Caco-2 (cell line): ENCODE measurements at regions not wholly inside any gene's neighbourhood (a gene's known extent, or its start where the extent isn't known, plus 50 kb on each side); places are given as distances from the start of the nearest gene placed in this dataset.

Experiments
- BruUV-seq: library from RNA; stranded (reverse); fragments of 400-500 nt; replicated peaks from 2 replicates; lab custom pipeline; 2021; lab: Mats Ljungman, UMichigan
- CTCF ChIA-PET: fragments of 300-600 bp; sonication (Branson Sonifier 250); formaldehyde crosslinking; loops from one replicate; lab custom pipeline; 2022; ENCODE audit warnings: antibody characterized with exemption; lab: Charles Lee
- POLR2A ChIA-PET: fragments of 300-600 bp; sonication (Branson Sonifier 250); formaldehyde crosslinking; loops from one replicate; lab custom pipeline; 2022; ENCODE audit warnings: antibody characterized with exemption; lab: Charles Lee
- DNase-seq, 2 experiments: peaks; one replicate each; pipeline versions ENCODE4 v3.0.0 to v3.0.0-alpha.2; 2020 to 2022
- H3K27me3 ChIP-seq: replicated peaks from 2 replicates; pipeline ENCODE4 v1.6.0; 2011; ENCODE audit warnings: low read length; ENCODE audit not compliant: control insufficient read depth, insufficient read depth
- H3K36me3 ChIP-seq: 2 replicates; pipeline ENCODE4 v1.5.1; 2011; ENCODE audit warnings: low read length; ENCODE audit not compliant: control insufficient read depth, insufficient read depth
- H3K4me1 ChIP-seq: fragments of 250-450 bp; sonication (Bioruptor Pico); 2 replicates; pipeline ENCODE4 v1.5.1; 2020; ENCODE audit warnings: mild to moderate bottlenecking
- H3K4me3 ChIP-seq: 2 replicates; pipeline ENCODE4 v1.5.1; 2011; ENCODE audit warnings: low read depth, mild to moderate bottlenecking, control low read depth, low read length
- H3K9me3 ChIP-seq: fragments of 250-450 bp; sonication (Bioruptor Pico); 2 replicates; pipeline ENCODE4 v1.5.1; 2020; ENCODE audit warnings: mild to moderate bottlenecking, moderate library complexity
- H3K27ac Mint-ChIP-seq: one replicate; pipeline ENCODE4 v1.8.0; 2022; ENCODE audit warnings: mixed read lengths; ENCODE audit not compliant: unreplicated experiment
- H3K27me3 Mint-ChIP-seq: one replicate; pipeline ENCODE4 v1.8.0; 2022; ENCODE audit warnings: mixed read lengths; ENCODE audit not compliant: insufficient read depth, unreplicated experiment
- H3K36me3 Mint-ChIP-seq: one replicate; pipeline ENCODE4 v1.8.0; 2022; ENCODE audit warnings: mild to moderate bottlenecking, mixed read lengths; ENCODE audit not compliant: insufficient read depth, unreplicated experiment
- H3K4me1 Mint-ChIP-seq: one replicate; pipeline ENCODE4 v1.8.0; 2022; ENCODE audit warnings: low read depth, mixed read lengths; ENCODE audit not compliant: unreplicated experiment
- H3K4me3 Mint-ChIP-seq: one replicate; pipeline ENCODE4 v1.8.0; 2022; ENCODE audit warnings: mild to moderate bottlenecking, moderate library complexity, mixed read lengths; ENCODE audit not compliant: unreplicated experiment
- H3K9me3 Mint-ChIP-seq: one replicate; pipeline ENCODE4 v1.8.0; 2022; ENCODE audit warnings: mixed read lengths; ENCODE audit not compliant: unreplicated experiment
- intact Hi-C: fragments of 100-400 bp; cut with micrococcal nuclease; formaldehyde crosslinking; loops from one replicate; pipeline ENCODE4 v1.10.0; 2022; ENCODE audit not compliant: unreplicated experiment
- TF ChIP-seq, protein P1 (sequence below), 2 experiments: fragments of 200-600 bp in 1 of 2; IDR thresholded peaks; 1 replicate in 1 of 2; 2 replicates in 1 of 2; pipeline versions ENCODE4 v1.5.1 to v1.8.0; 2011 to 2022; ENCODE audit warnings: antibody characterized with exemption in 1 of 2, control low read depth in 1 of 2, inconsistent platforms in 1 of 2, low read depth in 1 of 2, low read length in 1 of 2, mild to moderate bottlenecking in 1 of 2, moderate library complexity in 1 of 2; ENCODE audit not compliant: insufficient read depth in 1 of 2, severe bottlenecking in 1 of 2, unreplicated experiment in 1 of 2

DNA sequence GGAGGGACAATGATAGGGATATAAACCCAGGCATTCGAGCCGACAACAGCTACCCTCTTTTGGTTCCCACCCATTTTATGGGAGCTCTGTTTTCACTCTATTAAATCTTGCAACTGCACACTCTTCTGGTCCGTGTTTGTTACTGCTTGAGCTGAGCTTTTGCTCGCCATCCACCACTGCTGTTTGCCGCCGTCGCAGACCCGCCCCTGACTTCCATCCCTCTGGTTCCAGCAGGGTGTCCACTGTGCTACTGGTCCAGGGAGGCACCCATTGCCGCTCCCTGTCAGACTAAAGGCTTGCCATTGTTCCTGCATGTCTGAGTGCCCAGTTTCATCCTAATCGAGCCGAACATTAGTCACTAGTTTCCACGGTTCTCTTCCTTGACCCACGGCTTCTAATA is 1170.5 kb upstream of the PABPC4L start:
- TF ChIP-seq, protein P1, sequence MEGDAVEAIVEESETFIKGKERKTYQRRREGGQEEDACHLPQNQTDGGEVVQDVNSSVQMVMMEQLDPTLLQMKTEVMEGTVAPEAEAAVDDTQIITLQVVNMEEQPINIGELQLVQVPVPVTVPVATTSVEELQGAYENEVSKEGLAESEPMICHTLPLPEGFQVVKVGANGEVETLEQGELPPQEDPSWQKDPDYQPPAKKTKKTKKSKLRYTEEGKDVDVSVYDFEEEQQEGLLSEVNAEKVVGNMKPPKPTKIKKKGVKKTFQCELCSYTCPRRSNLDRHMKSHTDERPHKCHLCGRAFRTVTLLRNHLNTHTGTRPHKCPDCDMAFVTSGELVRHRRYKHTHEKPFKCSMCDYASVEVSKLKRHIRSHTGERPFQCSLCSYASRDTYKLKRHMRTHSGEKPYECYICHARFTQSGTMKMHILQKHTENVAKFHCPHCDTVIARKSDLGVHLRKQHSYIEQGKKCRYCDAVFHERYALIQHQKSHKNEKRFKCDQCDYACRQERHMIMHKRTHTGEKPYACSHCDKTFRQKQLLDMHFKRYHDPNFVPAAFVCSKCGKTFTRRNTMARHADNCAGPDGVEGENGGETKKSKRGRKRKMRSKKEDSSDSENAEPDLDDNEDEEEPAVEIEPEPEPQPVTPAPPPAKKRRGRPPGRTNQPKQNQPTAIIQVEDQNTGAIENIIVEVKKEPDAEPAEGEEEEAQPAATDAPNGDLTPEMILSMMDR (IDR thresholded peaks at IDR 0.05; ENCODE audit: insufficient read depth in 1 of 2, low read depth in 1 of 2, low read length in 1 of 2, severe bottlenecking in 1 of 2, unreplicated experiment in 1 of 2), result no peak
- Mint-ChIP-seq H3K4me1 (no peaks in the 10 kb centered on the region), H3K9me3 (no peaks in the 10 kb centered on the region), H3K4me3 (no peak overlapping the region), H3K27me3 (no peaks in the 10 kb centered on the region), H3K27ac (no peak overlapping the region), H3K36me3 (no peaks in the 10 kb centered on the region)
- DNase-seq, result no peak
- POLR2A ChIA-PET, result no interaction called here
- no peaks in the 10 kb centered on the region for H3K9me3 ChIP-seq
- no peaks in the 10 kb centered on the region for H3K27me3 ChIP-seq
- no peaks in the 10 kb centered on the region for H3K36me3 ChIP-seq
- intact Hi-C loops, result no loop called here
- CTCF ChIA-PET, result no interaction called here
- no peak overlapping the region for H3K4me3 ChIP-seq
- H3K4me1 ChIP-seq, result no peaks in the 10 kb centered on the region
- BruUV-seq, result no TSS peak

DNA sequence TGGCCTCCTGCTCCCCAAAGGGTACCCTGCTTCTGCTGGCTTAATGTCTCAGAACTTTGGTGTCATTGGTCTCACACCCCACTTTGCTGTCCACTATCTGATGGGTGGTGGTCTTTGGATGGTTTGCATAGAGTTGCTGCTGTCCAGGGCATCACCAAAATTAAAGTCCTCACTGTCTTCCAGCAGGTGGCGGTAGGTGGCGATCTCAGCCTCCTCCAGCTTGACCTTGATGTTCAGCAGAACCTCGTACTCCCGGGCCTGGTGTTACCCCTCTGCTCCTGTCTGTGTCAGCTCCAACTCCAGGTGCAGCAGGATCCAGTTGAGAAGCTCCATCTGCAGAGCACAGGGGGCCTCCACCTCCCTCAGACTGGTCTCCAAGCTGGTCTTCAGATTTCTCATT is 1169.5 kb upstream of the PABPC4L start:
- no peaks in the 10 kb centered on the region for H3K36me3 Mint-ChIP-seq
- H3K27ac Mint-ChIP-seq, result no peak overlapping the region
- Histone ChIP-seq H3K4me1 (no peaks in the 10 kb centered on the region), H3K36me3 (no peaks in the 10 kb centered on the region), H3K27me3 (no peaks in the 10 kb centered on the region), H3K9me3 (no peaks in the 10 kb centered on the region), H3K4me3 (no peak overlapping the region)
- no peak overlapping the region for H3K4me3 Mint-ChIP-seq
- CTCF ChIA-PET, result no interaction called here
- H3K27me3 Mint-ChIP-seq, result no peaks in the 10 kb centered on the region
- TF ChIP-seq, protein P1 (IDR thresholded peaks at IDR 0.05; ENCODE audit: insufficient read depth in 1 of 2, low read depth in 1 of 2, low read length in 1 of 2, severe bottlenecking in 1 of 2, unreplicated experiment in 1 of 2), result peak in 1 of 2 experiments; percentile 15
- POLR2A ChIA-PET, result no interaction called here
- no TSS peak for BruUV-seq
- intact Hi-C loops, result no loop called here
- no peaks in the 10 kb centered on the region for H3K4me1 Mint-ChIP-seq
- H3K9me3 Mint-ChIP-seq, result no peaks in the 10 kb centered on the region
- peak; percentile 19 to 32 for DNase-seq

DNA sequence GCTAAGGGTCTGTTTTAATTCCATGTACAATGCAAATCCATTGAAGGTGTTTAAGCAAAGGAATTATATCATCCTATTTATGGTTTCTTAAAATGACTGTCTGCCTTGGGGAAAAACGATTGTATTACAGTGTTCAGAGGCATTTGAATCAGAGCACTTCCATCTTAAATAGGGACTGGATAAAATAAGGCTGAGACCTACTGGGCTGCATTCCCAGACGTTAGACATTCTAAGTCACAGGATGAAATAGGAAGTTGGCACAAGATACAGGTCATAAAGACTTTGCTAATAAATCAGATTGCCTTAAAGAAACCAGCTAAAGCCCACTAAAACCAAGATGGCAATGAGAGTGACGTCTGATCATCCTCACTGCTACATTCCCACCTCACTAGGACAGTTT is 1167.2 kb upstream of the PABPC4L start:
- intact Hi-C loops, result no loop called here
- H3K4me3 ChIP-seq, result no peak overlapping the region
- H3K9me3 Mint-ChIP-seq, result no peaks in the 10 kb centered on the region
- H3K9me3 ChIP-seq, result no peaks in the 10 kb centered on the region
- no peak overlapping the region for H3K27ac Mint-ChIP-seq
- no peaks in the 10 kb centered on the region for H3K36me3 Mint-ChIP-seq
- TF ChIP-seq, protein P1 (IDR thresholded peaks at IDR 0.05; ENCODE audit: insufficient read depth in 1 of 2, low read depth in 1 of 2, low read length in 1 of 2, severe bottlenecking in 1 of 2, unreplicated experiment in 1 of 2), result no peak
- H3K27me3 Mint-ChIP-seq, result no peaks in the 10 kb centered on the region
- no peaks in the 10 kb centered on the region for H3K4me1 Mint-ChIP-seq
- BruUV-seq, result no TSS peak
- no peaks in the 10 kb centered on the region for H3K36me3 ChIP-seq
- H3K4me1 ChIP-seq, result no peaks in the 10 kb centered on the region
- no peak overlapping the region for H3K4me3 Mint-ChIP-seq
- ChIA-PET POLR2A (no interaction called here), CTCF (no interaction called here)
- no peak for DNase-seq
- no peaks in the 10 kb centered on the region for H3K27me3 ChIP-seq
